HG02973 (cell line): ENCODE measurements at regions not wholly inside any gene's neighbourhood (a gene's known extent, or its start where the extent isn't known, plus 50 kb on each side); places are given as distances from the start of the nearest gene placed in this dataset.
"Not testable (repeated sequence)": the region's sequence is repeated elsewhere in the genome, so short reads cannot be mapped to it uniquely, and the experiment has no call there.

Experiments used
- ATAC-seq: cut with Tn5 transposase; IDR thresholded peaks from one replicate; pipeline ENCODE4 v1.9.1; 2021; ENCODE audit warnings: moderate library complexity; ENCODE audit not compliant: unreplicated experiment

DNA sequence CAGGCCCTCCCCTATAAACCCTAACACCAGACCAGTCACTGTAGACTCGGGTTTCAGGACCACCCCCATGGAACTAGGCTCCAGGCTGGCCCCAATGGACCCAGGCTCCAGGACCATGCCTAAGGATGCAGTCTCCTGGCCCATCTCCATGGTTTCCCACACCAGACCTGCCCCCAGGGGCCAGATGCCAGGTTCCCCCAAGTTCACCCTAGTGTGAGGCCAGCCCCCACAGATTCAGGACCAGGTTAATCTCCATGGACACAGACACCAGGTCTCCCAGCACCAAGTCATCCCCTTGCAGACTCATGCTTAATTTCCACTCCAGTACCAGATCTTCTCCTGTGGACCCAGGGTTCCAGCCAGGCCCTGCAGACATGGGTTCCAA lies 103.8 kb upstream of the LANCL2 start:
- ATAC-seq: no peak

DNA sequence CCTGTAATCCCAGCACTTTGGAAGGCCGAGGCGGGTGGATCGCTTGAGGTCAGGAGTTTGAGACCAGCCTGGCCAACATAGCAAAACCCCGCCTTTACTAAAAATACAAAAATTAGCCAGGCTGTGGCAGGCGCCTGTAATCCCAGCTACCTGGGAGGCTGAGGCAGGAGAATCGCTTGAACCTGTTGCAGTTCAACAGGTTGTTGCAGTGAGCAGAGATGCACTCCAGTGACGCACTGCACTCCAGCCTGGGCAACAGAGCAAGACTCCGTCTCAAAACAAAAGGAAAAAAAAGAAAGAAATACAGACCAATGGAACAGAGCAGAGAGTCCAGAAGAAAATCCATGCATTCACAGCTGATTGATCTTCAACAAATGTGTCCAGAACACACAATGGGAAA lies 99.8 kb upstream of the LANCL2 start:
- ATAC-seq: not testable (repeated sequence)

DNA sequence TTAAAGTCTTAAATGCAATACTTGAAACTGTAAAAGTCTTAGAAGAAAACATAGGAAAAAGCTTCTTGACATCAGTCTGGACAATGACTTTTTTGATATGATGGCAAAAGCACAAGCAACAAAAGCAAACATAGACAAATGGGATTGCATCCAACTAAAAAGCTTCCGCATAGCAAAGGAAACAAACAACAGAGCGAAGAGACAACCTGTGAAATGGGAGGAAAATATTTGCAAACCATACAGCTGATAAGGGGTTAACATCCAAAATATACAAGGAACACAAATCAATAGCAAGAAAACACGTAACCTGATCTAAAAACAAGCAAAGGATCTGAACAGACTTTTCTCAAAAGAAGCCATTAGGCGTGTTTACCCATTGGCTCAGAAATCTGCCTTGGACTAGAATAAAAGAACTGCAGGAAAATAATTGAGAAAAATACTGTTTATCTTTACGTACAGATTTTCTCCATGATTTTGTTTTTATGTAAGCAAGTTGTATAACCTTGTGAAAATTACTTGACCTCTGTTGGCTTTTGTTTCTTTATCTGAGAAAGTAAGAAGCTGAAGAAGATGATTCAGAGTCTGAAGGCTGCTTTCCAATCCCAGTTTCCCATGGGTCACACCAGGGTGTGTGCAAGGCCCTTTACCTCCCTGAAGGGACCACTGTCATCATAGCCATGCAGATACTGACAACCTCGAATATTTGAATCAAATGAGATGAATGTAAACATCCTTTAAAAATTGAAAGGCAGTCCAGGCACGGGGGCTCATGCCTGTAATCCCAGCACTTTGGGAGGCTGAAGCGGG lies 99.1 kb upstream of the LANCL2 start:
- ATAC-seq: no peak

DNA sequence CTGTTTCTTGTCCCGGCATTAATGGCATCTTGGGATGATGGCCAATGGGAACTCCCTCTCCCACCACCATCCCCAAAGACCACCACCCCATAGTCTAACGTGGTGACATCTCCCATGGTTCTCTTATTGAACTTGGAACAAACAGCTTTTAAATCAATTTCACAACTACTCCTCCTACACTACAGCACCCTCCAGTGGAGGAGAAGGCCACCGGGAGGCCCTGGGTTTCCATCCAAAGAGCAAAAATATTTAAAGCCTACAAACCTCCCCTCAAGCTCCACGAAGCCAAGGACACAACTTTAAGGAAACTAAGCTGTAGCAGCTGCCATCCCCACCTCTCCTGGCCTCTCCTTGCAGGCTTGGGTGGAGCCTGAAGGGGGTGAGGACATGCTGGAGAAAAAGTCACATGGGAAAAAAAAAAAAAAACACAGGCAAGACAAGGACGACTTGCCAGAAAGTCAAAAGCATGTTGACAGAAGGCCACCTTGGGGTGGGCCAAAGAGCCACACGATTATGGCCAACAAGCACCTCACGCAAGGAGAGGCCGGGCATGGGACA lies 94.0 kb upstream of the LANCL2 start:
- no peak for ATAC-seq

DNA sequence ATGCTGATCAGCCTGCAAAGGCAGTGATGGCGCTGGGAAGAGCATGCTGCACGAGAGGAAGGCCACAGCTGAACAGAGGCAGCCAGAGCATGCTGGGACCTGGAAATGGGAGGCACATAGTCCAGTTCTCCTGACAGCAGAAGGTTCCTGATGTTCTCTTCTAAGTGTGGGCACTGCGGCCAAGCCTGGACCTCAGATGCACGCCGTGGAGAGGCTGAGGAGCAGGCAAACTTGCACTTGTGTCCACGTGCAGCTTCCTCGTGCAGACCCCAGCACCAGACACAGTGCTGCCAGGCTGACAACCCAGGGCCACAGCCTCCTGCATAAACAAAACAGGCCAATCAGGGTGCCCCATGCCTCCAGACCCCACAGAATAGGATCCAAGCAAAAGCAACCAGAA lies 93.5 kb upstream of the LANCL2 start:
- no peak for ATAC-seq

GRCh38 chr7:55272328-55272727 lies 92.8 kb upstream of the LANCL2 start:
- no peak for ATAC-seq

- ATAC-seq: no peak
Observed at GRCh38 chr7:55273186-55273980, 91.8 kb upstream of the LANCL2 start.

GRCh38 chr7:55274156-55274555 lies 91.0 kb upstream of the LANCL2 start:
- no peak for ATAC-seq

DNA sequence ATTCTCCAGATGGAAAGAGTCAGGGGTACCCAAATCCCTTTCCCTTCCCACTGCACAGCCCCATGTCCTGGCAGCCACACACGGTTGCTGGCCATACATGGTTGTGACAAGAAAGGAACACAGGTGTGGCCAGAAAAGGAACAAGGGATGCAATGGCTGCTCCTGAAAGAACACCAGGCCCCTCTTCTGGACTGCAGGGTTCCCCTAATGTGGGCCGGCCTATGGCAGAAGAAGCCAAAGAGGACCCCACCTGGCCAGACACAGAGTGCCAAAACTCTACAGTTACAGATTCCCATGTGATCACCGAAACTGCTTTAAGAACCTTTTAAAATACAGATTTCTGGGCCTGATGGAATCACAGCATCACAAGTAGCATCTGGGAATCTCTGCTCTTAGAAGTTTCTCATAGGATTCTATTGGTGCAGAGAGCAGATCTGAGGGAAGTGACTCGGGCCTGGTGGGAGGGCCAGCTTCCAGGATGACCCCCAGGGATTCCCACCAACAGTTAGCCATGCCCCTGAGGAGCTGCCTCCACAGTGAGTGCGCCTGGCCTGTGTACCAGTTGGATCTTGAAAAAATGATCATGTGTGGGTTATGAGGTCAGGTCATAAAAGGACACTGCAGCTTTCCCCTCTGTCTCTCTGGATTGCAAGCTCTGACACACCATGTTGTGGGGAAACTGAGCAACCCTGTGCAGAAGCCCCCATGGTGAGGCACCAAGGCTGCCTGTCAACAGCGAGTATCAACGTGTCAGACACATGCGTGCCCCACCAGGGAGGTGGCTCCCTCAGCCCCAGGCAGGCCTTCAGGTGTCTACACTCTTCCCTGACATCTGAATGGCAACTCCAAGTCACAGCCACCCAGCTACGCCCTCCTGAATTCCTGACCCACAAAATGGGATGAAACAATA lies 89.6 kb upstream of the LANCL2 start:
- no peak for ATAC-seq

DNA sequence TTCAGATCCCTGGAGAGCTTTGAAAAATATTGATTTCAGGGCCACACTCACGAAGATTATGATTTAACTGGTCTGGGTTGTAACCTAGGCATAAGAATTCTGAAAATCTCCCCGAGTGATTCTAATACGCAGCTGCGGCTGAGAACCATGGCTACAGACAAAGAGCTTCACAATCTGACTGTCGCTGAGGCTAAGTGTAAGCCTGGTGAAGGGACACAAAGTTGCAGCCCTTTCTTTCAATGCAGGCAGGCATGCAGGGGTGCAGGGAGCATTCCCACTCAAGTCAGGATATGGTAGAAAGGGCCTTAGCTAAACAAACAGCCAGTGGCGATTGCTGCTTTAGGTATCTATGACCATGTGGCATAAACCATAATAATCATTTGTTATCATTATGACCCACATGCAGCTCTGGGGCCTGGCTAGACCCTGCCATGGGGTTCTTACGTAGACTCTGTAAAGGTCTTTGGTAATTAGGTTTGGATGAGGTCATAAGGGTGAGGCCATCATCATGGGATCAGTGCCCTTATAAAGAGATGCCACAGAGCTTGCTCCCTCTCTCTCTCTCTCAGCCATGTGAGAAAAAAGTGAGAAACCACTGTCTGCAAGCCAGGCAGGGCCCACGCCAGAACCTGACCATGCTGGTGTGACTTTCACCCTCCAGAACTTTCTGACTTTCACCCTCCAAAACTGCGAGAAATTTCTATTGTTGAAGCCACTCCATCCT lies 88.4 kb upstream of the LANCL2 start:
- no peak for ATAC-seq

DNA sequence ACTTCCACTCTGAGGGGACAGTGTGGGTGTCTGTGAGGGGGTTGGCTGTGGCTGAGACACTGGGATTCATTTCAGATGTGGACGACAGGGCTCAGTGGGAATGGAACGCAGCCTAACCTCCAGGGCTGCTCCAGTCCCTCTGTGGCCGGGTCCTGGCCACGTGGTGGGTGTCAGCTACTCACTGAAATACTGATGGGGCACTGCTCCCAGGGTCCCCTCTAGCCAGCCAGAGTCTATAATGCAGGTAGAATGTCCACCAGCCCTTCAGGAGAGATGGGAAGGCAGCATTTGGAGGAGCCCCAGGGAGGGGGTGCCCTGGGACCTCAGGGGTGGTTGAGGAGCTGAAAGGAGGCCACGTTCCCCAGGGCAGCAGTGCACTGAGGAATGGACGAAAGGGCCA lies 87.2 kb upstream of the LANCL2 start:
- ATAC-seq: no peak

DNA sequence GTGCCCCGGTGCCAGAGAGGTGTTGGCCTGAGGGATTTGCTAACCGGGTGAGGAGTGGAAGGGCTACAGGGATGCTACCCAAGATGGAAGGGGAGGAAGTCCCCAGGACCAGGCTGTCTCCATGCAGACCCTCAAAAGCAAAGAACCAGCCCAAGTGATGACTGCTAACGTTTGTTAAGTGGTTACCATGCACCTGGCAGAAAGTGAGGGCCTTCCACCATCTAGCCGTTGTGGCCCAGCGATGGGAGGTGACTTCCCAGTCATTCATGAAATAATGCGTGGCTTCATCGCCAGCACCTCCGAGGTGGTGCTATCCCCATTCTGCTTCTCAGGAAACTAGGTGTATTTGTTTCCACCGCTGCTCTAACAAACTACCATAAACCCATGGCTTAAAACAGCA lies 86.8 kb upstream of the LANCL2 start:
- no peak for ATAC-seq

- ATAC-seq: no peak
Observed at GRCh38 chr7:55279080-55279845, 85.9 kb upstream of the LANCL2 start.

DNA sequence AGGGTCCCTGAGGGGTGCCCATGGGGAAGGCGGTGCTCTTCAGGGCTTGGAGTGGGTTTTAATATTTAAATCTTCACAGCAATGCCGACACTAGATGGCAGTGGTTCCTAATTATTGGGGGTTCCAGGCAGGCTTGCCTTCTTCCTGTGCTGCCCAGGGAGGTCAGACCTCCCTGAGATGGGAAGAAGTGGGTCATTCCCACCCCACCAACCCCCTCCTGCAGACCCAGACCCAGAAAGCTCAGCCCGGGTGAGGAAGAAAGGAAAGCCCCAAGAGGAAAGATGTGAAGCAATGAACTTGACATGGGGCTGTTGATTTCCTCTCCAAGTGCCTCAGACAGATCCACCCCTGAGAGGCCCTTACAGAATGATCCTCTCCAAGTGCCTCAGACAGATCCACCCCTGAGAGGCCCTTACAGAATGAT lies 85.1 kb upstream of the LANCL2 start:
- ATAC-seq: peak; percentile 84

DNA sequence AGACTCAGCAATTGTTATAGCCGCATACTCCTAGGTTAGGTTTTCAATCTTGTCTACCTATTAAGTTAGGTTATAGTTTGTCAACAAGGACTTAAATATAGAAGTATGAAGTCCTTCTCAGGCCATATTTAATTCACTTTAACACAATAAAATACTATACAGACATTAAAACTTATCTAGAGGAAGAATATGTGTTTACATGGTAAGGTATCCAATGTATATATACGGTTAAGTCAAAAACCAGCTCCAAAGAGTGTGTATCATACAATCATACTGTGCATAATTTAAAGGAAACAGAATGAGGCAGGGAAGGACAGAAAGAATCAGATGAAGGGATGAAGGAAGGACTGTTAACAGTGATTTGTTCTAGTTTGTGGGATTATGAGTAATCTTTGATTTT lies 79.5 kb upstream of the LANCL2 start:
- no peak for ATAC-seq

DNA sequence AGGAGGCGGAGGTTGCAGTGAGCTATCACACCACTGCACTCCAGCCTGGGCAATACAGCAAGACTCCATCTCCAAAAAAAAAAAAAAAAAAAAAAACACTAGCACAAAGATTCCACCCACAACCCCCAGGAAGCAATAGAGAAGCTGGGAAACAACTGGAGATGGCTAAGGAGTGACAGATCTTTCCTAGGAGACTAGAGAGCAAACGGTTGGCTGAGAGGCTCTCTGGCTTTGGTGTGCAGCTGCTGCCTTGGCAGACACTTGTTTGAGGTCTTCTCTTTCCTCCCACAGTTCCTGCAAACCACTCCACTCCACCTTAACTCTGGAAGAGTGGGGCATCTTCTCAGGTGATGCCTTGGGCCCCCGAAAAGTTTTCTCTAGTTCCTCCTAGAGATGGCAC lies 78.5 kb upstream of the LANCL2 start:
- no peak for ATAC-seq

GRCh38 chr7:55288070-55288824 lies 76.9 kb upstream of the LANCL2 start:
- ATAC-seq: no peak

- no peak for ATAC-seq
Observed at GRCh38 chr7:55296070-55296469, 69.1 kb upstream of the LANCL2 start.
